ENCODE measurements at regions not wholly inside any gene's neighbourhood (a gene's known extent, or its start where the extent isn't known, plus 50 kb on each side); places are given as distances from the start of the nearest gene placed in this dataset.

- no peak for DNase-seq
- intact Hi-C loops (cut with DNase I), result no loop called here
- Histone ChIP-seq H3K9me3 (replicated peaks in 1 of 3) (no peaks in the 10 kb centered on the region), H3K4me1 (replicated peaks in 1 of 2) (no peaks in the 10 kb centered on the region), H3K4me3 (no peak overlapping the region), H3K27ac (no peak overlapping the region), H3K36me3 (replicated peaks in 1 of 2) (no peaks in the 10 kb centered on the region), H3K27me3 (no peaks in the 10 kb centered on the region)
- WGBS, 4 donors, result 43 to 54% (median 47%) methylated on average over 4 of the region's 4 CpGs
- TF ChIP-seq POLR2A (IDR thresholded peaks at IDR 0.05) (no peak), CTCF (IDR thresholded peaks at IDR 0.05) (no peak)
These were observed 1020.9 kb upstream of the INTU start for GRCh38 chr4:126611900-126612299.

GRCh38 chr4:126614356-126614855 is 1018.4 kb upstream of the INTU start:
- WGBS, 4 donors, result 72 to 76% (median 73%) methylated on average over 8 of the region's 8 CpGs
- no peak for TF ChIP-seq CTCF (IDR thresholded peaks at IDR 0.05)
- TF ChIP-seq POLR2A (IDR thresholded peaks at IDR 0.05), result no peak
- Histone ChIP-seq H3K4me3 (no peak overlapping the region), H3K4me1 (replicated peaks in 1 of 2) (no peaks in the 10 kb centered on the region), H3K27me3 (no peaks in the 10 kb centered on the region), H3K27ac (no peak overlapping the region), H3K9me3 (replicated peaks in 1 of 3) (no peaks in the 10 kb centered on the region), H3K36me3 (replicated peaks in 1 of 2) (no peaks in the 10 kb centered on the region)
- no peak for DNase-seq
- intact Hi-C loops (cut with DNase I), result no loop called here

- H3K27ac ChIP-seq, result no peak overlapping the region
- DNase-seq, result no peak
- H3K36me3 ChIP-seq (replicated peaks in 1 of 2), result no peaks in the 10 kb centered on the region
- H3K27me3 ChIP-seq, result no peaks in the 10 kb centered on the region
- no peaks in the 10 kb centered on the region for H3K9me3 ChIP-seq (replicated peaks in 1 of 3)
- WGBS, 4 donors, result 79 to 89% (median 84%) methylated on average over 3 of the region's 3 CpGs; no CpG with 5 or more reads in 1 of the 4 donors
- TF ChIP-seq CTCF (IDR thresholded peaks at IDR 0.05) (no peak), POLR2A (IDR thresholded peaks at IDR 0.05) (no peak)
- no peaks in the 10 kb centered on the region for H3K4me1 ChIP-seq (replicated peaks in 1 of 2)
- no peak overlapping the region for H3K4me3 ChIP-seq
- intact Hi-C loops (cut with DNase I), result no loop called here
These were observed 1016.0 kb upstream of the INTU start for GRCh38 chr4:126616795-126617194.

- no peak overlapping the region for H3K4me3 ChIP-seq
- H3K27me3 ChIP-seq, result no peaks in the 10 kb centered on the region
- no peak for TF ChIP-seq POLR2A (IDR thresholded peaks at IDR 0.05)
- no peak for TF ChIP-seq CTCF (IDR thresholded peaks at IDR 0.05)
- no peaks in the 10 kb centered on the region for H3K4me1 ChIP-seq (replicated peaks in 1 of 2)
- no peak for DNase-seq
- intact Hi-C loops (cut with DNase I), result no loop called here
- no peaks in the 10 kb centered on the region for H3K9me3 ChIP-seq (replicated peaks in 1 of 3)
- no peaks in the 10 kb centered on the region for H3K36me3 ChIP-seq (replicated peaks in 1 of 2)
- H3K27ac ChIP-seq, result no peak overlapping the region
These were observed 1005.5 kb upstream of the INTU start for GRCh38 chr4:126627255-126627654.
